Esophagus muscularis mucosa (tissue), 4 donors: ENCODE measurements at regions not wholly inside any gene's neighbourhood (a gene's known extent, or its start where the extent isn't known, plus 50 kb on each side); places are given as distances from the start of the nearest gene placed in this dataset.
A peak's percentile ranks its signal among the peaks of the same experiment; 100 is the strongest.

Source experiments
- DNase-seq: peaks from one replicate; pipeline ENCODE4 v3.0.0-alpha.2; 2017; ENCODE audit errors: extremely low spot score
- H3K27ac ChIP-seq, 4 donors: fragments of 200-600 bp; sonication (generic); replicated peaks in 1 of 4; 1 replicate in 3 of 4; 2 replicates in 1 of 4; pipeline ENCODE4 v1.5.1; 2016 to 2019; ENCODE audit warnings: mild to moderate bottlenecking in 1 of 4
- H3K27me3 ChIP-seq, 4 donors: fragments of 200-600 bp; sonication (generic); one replicate each; pipeline versions ENCODE4 v1.5.1 to v1.6.0; 2016 to 2019
- H3K36me3 ChIP-seq, 4 donors: fragments of 200-600 bp; sonication (generic); one replicate each; pipeline ENCODE4 v1.5.1; 2016 to 2019
- H3K4me1 ChIP-seq, 4 donors: fragments of 200-600 bp; sonication (generic); one replicate each; pipeline ENCODE4 v1.5.1; 2016 to 2019
- H3K4me3 ChIP-seq, 4 donors: fragments of 200-600 bp; sonication (generic); 1 replicate in 2 of 4; 2 replicates in 2 of 4; pipeline ENCODE4 v1.5.1; 2016 to 2019; ENCODE audit warnings: mild to moderate bottlenecking in 4 of 4, moderate library complexity in 1 of 4
- H3K9me3 ChIP-seq, 4 donors: fragments of 200-600 bp; sonication (generic); 1 replicate in 3 of 4; 2 replicates in 1 of 4; pipeline ENCODE4 v1.5.1; 2016 to 2019
- CTCF ChIP-seq, 3 experiments: fragments of 200-600 bp in 2 of 3; fragments of 450-650 bp in 1 of 3; sonication (generic) in 2 of 3; IDR thresholded peaks; one replicate each; pipeline ENCODE4 v1.5.1; 2017 to 2019; ENCODE audit warnings: antibody characterized with exemption in 3 of 3, mild to moderate bottlenecking in 2 of 3, moderate library complexity in 1 of 3
- EP300 ChIP-seq: sonication (generic); formaldehyde crosslinking; IDR thresholded peaks from one replicate; pipeline ENCODE4 v1.6.1; 2017; ENCODE audit warnings: antibody characterized with exemption
- POLR2A ChIP-seq: fragments of 450-650 bp; IDR thresholded peaks from one replicate; pipeline ENCODE4 v1.6.1; 2017; ENCODE audit warnings: antibody characterized with exemption, moderate library complexity, mild to moderate bottlenecking, low read depth
- POLR2AphosphoS5 ChIP-seq, 2 donors: sonication (generic); formaldehyde crosslinking; IDR thresholded peaks; one replicate each; pipeline ENCODE4 v1.6.1; 2017; ENCODE audit warnings: antibody characterized with exemption in 2 of 2
- WGBS: methylation state at CpG from one replicate; pipeline ENCODE4 v1.1.5; 2018; 5-methylcytosine and 5-hydroxymethylcytosine counted together
- intact Hi-C: fragments of 100-400 bp; cut with DNase I; formaldehyde crosslinking; loops from one replicate; pipeline ENCODE4 v1.15.1; 2023

DNA sequence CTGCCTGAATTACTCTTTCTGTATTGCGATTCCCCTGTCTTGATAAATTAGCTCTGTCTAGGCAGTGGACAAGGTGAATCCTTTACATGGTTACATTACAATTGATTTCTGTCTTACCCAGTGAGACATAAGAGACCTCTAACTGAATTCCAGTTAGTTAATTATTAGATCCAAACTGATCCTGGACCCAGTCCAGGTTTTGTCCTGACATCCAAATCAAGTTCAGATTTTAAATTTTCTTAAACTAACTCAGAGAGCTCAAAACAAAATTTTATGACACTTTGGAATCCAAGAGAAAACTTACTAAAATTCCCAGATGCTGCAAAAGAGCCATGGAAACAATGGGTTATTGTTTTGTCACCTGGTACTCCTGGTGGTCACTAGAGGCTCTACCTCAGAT, 2166.6 kb downstream of the TP53TG3F start:
- 77% methylated on average over 1 of the region's 1 CpG for WGBS
- no peak for DNase-seq
- H3K36me3 ChIP-seq = no peaks in the 10 kb centered on the region
- intact Hi-C loops = no loop called here
- no peak overlapping the region for H3K27ac ChIP-seq
- H3K4me3 ChIP-seq = no peak overlapping the region
- H3K4me1 ChIP-seq = no peaks in the 10 kb centered on the region
- H3K9me3 ChIP-seq = peaks cover 0 to 9% (median 2%) of the 10 kb centered on the region in 4 donors
- TF ChIP-seq CTCF (IDR thresholded peaks at IDR 0.05) = no peak
- TF ChIP-seq EP300 = no peak
- TF ChIP-seq POLR2A = no peak
- no peak for TF ChIP-seq POLR2AphosphoS5 (IDR thresholded peaks at IDR 0.05)
- peaks cover 0 to 4% (median 0%) of the 10 kb centered on the region in 4 donors for H3K27me3 ChIP-seq

DNA sequence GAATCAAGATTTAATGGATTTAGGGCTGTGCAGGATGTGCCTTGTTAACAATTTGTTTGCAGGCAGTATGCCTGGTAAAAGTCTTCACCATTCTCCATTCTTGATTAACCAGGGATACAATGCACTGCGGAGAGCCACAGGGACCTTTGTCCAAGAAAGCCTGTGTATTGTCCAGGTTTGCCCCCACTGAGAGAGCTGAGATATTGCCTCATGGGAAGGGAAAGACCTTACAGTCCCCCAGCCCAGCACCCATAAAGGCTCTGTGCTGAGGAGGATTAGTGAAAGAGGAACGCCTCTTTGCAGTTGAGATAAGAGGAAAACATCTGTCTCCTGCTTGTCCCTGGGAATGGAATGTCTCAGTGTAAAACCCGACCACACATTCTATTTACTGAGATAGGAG, 2169.6 kb downstream of the TP53TG3F start:
- H3K27me3 ChIP-seq = no peaks in the 10 kb centered on the region
- no peak for TF ChIP-seq POLR2A
- TF ChIP-seq EP300 = no peak
- TF ChIP-seq POLR2AphosphoS5 (IDR thresholded peaks at IDR 0.05) = no peak
- no peak for TF ChIP-seq CTCF (IDR thresholded peaks at IDR 0.05)
- intact Hi-C loops = no loop called here
- H3K36me3 ChIP-seq = no peaks in the 10 kb centered on the region
- no peak for DNase-seq
- H3K4me1 ChIP-seq = no peaks in the 10 kb centered on the region
- WGBS = 68% methylated on average over 3 of the region's 3 CpGs
- no peak overlapping the region for H3K4me3 ChIP-seq
- H3K9me3 ChIP-seq = peaks cover 0 to 5% (median 0%) of the 10 kb centered on the region in 4 donors
- no peak overlapping the region for H3K27ac ChIP-seq

GRCh38 chr16:35631261-35631945, 2172.0 kb downstream of the TP53TG3F start:
- H3K36me3 ChIP-seq = no peaks in the 10 kb centered on the region
- H3K27ac ChIP-seq = no peak overlapping the region
- H3K27me3 ChIP-seq = no peaks in the 10 kb centered on the region
- intact Hi-C loops = no loop called here
- WGBS = 43% methylated on average over 2 of the region's 2 CpGs
- no peaks in the 10 kb centered on the region for H3K4me1 ChIP-seq
- H3K9me3 ChIP-seq = no peaks in the 10 kb centered on the region
- no peak overlapping the region for H3K4me3 ChIP-seq
- DNase-seq = peak; percentile 45
- TF ChIP-seq POLR2A = no peak
- no peak for TF ChIP-seq EP300
- TF ChIP-seq CTCF (IDR thresholded peaks at IDR 0.05) = no peak
- no peak for TF ChIP-seq POLR2AphosphoS5 (IDR thresholded peaks at IDR 0.05)

DNA sequence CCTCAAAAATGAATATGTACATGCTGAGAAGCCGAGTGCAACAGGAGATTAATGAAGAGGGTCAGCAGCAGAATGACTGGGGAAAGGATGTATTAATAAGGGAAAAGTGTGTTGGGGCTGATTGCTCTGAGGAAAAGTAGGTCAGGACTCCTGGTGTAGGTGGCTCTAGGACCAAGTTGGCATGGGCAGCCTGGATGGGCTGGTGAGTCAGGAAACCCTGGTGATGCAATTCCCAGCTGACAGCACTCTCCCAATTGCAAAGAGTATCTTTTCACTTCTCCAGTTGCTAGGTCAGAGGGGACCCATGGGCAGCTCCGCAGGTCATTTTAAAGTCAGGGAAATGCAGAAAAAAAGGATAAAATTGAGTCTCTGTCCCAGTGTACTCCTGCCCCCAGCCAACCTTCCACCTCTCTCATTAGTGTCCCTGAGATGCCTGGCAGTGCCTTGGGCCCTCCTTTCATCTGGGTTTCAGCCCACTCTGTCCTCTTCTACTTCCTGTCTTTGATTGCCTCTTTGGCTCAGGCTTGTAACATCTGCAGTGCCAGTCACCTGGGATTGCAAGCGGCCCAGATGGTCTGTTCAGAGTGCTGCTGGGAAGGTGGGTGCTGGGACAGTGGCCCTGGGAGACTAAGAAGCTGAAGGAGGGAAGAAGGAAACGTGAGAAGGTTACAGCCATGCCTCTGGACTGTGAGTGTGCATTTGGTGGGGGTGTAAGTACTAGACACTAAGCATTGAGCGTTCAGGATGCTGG, 2177.2 kb downstream of the TP53TG3F start:
- DNase-seq = peak; percentile 24
- Histone ChIP-seq H3K36me3 (no peaks in the 10 kb centered on the region), H3K9me3 (peaks cover 0 to 4% (median 0%) of the 10 kb centered on the region in 4 donors), H3K27me3 (peaks cover 0 to 6% (median 0%) of the 10 kb centered on the region in 4 donors), H3K4me1 (no peaks in the 10 kb centered on the region), H3K27ac (no peak overlapping the region), H3K4me3 (no peak overlapping the region)
- intact Hi-C loops = no loop called here
- TF ChIP-seq POLR2A (no peak), POLR2AphosphoS5 (IDR thresholded peaks at IDR 0.05) (no peak), CTCF (IDR thresholded peaks at IDR 0.05) (no peak), EP300 (no peak)
- WGBS = 43% methylated on average over 5 of the region's 5 CpGs
